Endodermal cell (in vitro differentiated cells): ENCODE measurements at regions not wholly inside any gene's neighbourhood (a gene's known extent, or its start where the extent isn't known, plus 50 kb on each side); places are given as distances from the start of the nearest gene placed in this dataset.

Experiments used
- DNase-seq: peaks from one replicate; pipeline ENCODE4 v3.0.0-alpha.2; 2017
- H3K27ac ChIP-seq: 2 replicates; pipeline ENCODE4 v1.5.1; 2013; ENCODE audit warnings: mild to moderate bottlenecking, low read depth, low read length, moderate library complexity
- H3K27me3 ChIP-seq: 2 replicates; pipeline ENCODE4 v1.6.1; 2013; ENCODE audit warnings: mild to moderate bottlenecking, low read length, moderate library complexity; ENCODE audit not compliant: insufficient read depth, control insufficient read depth, poor library complexity, severe bottlenecking
- H3K36me3 ChIP-seq: 2 replicates; pipeline ENCODE4 v1.7.0; 2013; ENCODE audit warnings: mild to moderate bottlenecking, low read length, moderate library complexity; ENCODE audit not compliant: control insufficient read depth, insufficient read depth
- H3K4me1 ChIP-seq: one replicate; pipeline ENCODE4 v1.7.0; 2013; ENCODE audit warnings: low read length; ENCODE audit not compliant: control insufficient read depth, insufficient read depth
- H3K4me3 ChIP-seq: 2 replicates; pipeline ENCODE4 v1.5.1; 2013; ENCODE audit warnings: mild to moderate bottlenecking, low read length, moderate library complexity
- H3K9ac ChIP-seq: 2 replicates; pipeline ENCODE4 v1.6.1; 2013; ENCODE audit warnings: mild to moderate bottlenecking, low read length, moderate library complexity; ENCODE audit not compliant: poor library complexity, severe bottlenecking; ENCODE audit errors: extremely low read depth
- H3K9me3 ChIP-seq: 2 replicates; pipeline ENCODE4 v1.6.1; 2013; ENCODE audit warnings: mild to moderate bottlenecking, low read length, moderate library complexity; ENCODE audit not compliant: control insufficient read depth
- H3K27ac Mint-ChIP-seq: 2 replicates; pipeline ENCODE4 v1.8.0; 2020; ENCODE audit warnings: mixed read lengths
- H3K27me3 Mint-ChIP-seq: 2 replicates; pipeline ENCODE4 v1.8.0; 2021; ENCODE audit warnings: mild to moderate bottlenecking, mixed read lengths; ENCODE audit not compliant: insufficient read depth
- H3K36me3 Mint-ChIP-seq: 2 replicates; pipeline ENCODE4 v1.8.0; 2020; ENCODE audit warnings: low read depth, mixed read lengths
- H3K4me1 Mint-ChIP-seq: 2 replicates; pipeline ENCODE4 v1.8.0; 2020; ENCODE audit warnings: mixed read lengths
- H3K4me3 Mint-ChIP-seq: 2 replicates; pipeline ENCODE4 v1.8.0; 2020; ENCODE audit warnings: mild to moderate bottlenecking, moderate library complexity, mixed read lengths
- H3K9me3 Mint-ChIP-seq: 2 replicates; pipeline ENCODE4 v1.8.0; 2020; ENCODE audit warnings: mild to moderate bottlenecking, mixed read lengths
- CTCF ChIP-seq: fragments of 200-600 bp; sonication (generic); conservative IDR thresholded peaks from 2 replicates; pipeline ENCODE4 v1.5.0; 2021; ENCODE audit warnings: antibody characterized with exemption, mild to moderate bottlenecking
- WGBS, 2 experiments: methylation state at CpG; one replicate each; pipeline versions ENCODE4 v1.1.5 to v1.1.7; 2013; ENCODE audit warnings: missing lambda C conversion rate in 2 of 2, mixed read lengths in 1 of 2; ENCODE audit not compliant: insufficient coverage in 1 of 2, insufficient read length in 1 of 2; 5-methylcytosine and 5-hydroxymethylcytosine counted together

GRCh38 chr10:111989136-111989911 is 194.2 kb downstream of the GPAM start:
- Histone ChIP-seq H3K27me3 (no peaks in the 10 kb centered on the region), H3K4me3 (no peak overlapping the region), H3K9me3 (peaks cover 21% of the 10 kb centered on the region), H3K36me3 (no peaks in the 10 kb centered on the region), H3K27ac (no peak overlapping the region), H3K9ac (no peak overlapping the region), H3K4me1 (peaks cover 10% of the 10 kb centered on the region)
- Mint-ChIP-seq H3K4me3 (no peak overlapping the region), H3K36me3 (no peaks in the 10 kb centered on the region), H3K4me1 (peaks cover 20% of the 10 kb centered on the region), H3K27ac (no peak overlapping the region), H3K9me3 (peaks cover 7% of the 10 kb centered on the region), H3K27me3 (no peaks in the 10 kb centered on the region)
- TF ChIP-seq CTCF = no peak
- 91 to 93% methylated on average over 18 to 21 of the region's 21 CpGs for WGBS, 2 experiments
- DNase-seq = no peak

DNA sequence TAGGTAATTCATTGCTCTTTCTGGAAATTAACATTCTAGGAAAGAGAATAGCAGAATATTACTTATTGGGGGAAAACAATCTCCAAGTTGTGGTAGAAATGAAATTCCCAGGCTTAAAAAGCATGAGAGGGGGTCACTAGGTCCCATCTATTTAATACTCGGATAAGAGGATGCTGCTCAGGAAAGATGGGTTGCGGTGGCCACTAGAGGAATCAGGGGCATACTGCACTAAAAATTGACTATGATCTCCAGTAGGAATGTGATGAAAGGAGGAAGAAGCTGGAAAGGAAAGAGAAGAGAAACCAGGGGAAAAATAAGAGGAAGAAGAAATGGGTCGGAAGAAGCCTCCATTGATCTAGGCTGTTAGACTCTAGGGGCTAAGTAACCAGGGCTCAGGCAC is 192.8 kb downstream of the GPAM start:
- H3K9me3 Mint-ChIP-seq = peaks cover 20% of the 10 kb centered on the region
- no peaks in the 10 kb centered on the region for H3K27me3 Mint-ChIP-seq
- peak; percentile 53 for DNase-seq
- TF ChIP-seq CTCF = peak; percentile 67
- Histone ChIP-seq H3K4me3 (peak overlapping the region; percentile 32), H3K36me3 (no peaks in the 10 kb centered on the region), H3K9ac (no peak overlapping the region), H3K27me3 (no peaks in the 10 kb centered on the region), H3K27ac (no peak overlapping the region), H3K4me1 (peaks cover 3% of the 10 kb centered on the region), H3K9me3 (peaks cover 35% of the 10 kb centered on the region)
- H3K4me3 Mint-ChIP-seq = no peak overlapping the region
- WGBS, 2 experiments = 67 to 93% methylated on average over 3 of the region's 3 CpGs
- H3K4me1 Mint-ChIP-seq = peaks cover 16% of the 10 kb centered on the region
- no peak overlapping the region for H3K27ac Mint-ChIP-seq
- H3K36me3 Mint-ChIP-seq = no peaks in the 10 kb centered on the region

- peaks cover 27% of the 10 kb centered on the region for H3K9me3 ChIP-seq
- H3K9ac ChIP-seq = peak overlapping the region; percentile 71
- Mint-ChIP-seq H3K27me3 (no peaks in the 10 kb centered on the region), H3K4me1 (peaks cover 16% of the 10 kb centered on the region), H3K4me3 (no peak overlapping the region), H3K9me3 (peaks cover 24% of the 10 kb centered on the region), H3K27ac (peak overlapping the region; percentile 95), H3K36me3 (no peaks in the 10 kb centered on the region)
- H3K27ac ChIP-seq = peak overlapping the region; percentile 49
- DNase-seq = peak; percentile 62
- no peaks in the 10 kb centered on the region for H3K36me3 ChIP-seq
- 61 to 100% methylated on average over 1 of the region's 1 CpG for WGBS, 2 experiments
- no peak overlapping the region for H3K4me3 ChIP-seq
- H3K4me1 ChIP-seq = peaks cover 3% of the 10 kb centered on the region
- no peaks in the 10 kb centered on the region for H3K27me3 ChIP-seq
- no peak for TF ChIP-seq CTCF
These were observed 190.2 kb downstream of the GPAM start for GRCh38 chr10:111993321-111993720.
